NOMO-1 treated with DMSO at 0.1 percent for 48 hours (cell line): ENCODE measurements at regions not wholly inside any gene's neighbourhood (a gene's known extent, or its start where the extent isn't known, plus 50 kb on each side); places are given as distances from the start of the nearest gene placed in this dataset.

Source experiments
- DNase-seq: peaks from one replicate; lab custom pipeline; 2025; ENCODE audit not compliant: unreplicated experiment; lab: John Stamatoyannopoulos, UW

DNA sequence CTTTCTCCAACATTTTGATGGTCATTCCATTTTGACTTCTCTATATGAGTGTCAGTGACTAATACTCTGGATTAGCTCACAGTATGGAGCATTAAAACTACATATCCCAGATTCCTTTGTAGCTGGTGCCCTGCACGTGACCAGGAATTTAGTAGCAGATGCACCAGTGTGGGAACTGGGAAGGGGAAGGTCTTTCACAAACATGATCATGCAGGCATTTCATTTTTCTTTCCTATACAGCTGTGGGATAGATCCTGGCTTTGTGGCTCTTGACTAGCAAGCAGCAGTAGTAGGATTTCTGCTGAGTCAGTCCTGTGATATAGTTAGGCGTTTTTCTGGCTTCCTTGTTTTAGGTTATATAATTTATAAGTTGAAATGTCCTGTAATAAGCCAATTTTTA, 971.0 kb upstream of the CDH2 start:
- DNase-seq = no peak

DNA sequence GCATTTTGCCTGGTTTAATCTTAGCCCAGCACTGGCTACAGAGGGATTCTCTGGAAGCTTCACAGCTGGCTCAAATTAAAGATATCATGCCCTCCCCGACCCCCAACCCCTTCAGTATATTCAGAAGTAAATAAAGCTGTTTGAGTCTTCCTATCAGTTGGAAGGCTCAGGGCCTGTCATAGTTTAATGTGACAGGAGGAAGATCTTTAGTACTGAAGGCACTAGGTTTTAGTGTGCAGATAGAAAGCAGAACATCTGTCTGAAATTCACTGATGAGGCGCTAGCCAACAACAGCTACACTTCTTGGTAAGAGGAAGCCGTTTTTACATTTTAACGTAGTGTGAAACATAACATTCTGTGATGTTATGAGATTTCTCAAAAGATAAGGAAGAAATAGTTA, 969.1 kb upstream of the CDH2 start:
- DNase-seq = peak; percentile 1

DNA sequence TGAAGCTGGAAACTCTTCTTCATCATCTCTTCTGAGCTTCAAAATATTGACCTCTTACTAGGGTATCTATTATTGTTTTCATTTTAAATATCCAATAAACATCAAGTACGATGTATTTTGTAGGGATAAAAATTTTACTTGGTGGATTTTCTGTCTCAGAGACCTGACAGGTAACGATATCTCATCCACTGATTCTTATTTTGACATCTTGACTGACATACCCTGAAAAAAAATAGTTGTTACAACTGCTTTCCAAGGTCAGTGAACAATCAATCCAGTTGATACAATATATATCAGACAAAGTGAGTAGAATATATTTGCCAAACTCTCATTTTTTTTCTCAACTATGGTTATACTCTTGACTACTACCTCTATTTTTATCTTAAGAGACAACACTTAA, 963.7 kb upstream of the CDH2 start:
- no peak for DNase-seq

DNA sequence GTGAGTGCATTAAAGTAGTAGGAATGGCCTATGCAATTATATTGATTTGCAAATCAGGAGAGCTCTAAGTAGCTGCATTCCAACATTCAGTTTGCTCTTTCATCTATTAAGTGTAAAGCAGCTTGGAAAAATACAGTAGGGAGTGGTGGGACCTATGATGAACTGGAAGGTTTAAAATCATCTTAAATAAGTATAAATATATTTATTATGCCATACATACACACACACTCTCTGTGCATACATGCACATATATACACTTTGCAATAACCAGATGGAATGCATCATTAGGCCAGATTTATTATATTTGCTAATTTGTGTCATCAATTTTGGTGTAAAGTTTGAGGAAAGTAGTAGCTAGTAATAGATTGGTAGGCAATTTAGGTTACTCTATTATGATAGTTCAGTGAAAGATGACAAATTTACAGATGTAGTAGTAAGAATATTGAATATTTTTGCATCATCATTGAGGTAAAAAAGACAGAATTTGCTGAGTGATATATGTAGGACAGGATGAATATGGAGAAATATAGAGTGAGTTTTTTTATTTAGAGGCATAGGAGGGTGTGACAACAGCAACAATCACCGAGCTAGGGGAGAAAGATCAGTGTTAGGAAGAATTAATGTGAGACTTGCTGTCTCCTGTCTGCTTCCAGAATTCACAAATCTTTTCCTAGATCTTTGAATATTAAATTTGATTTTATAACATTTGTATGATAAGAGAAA, 961.0 kb upstream of the CDH2 start:
- DNase-seq = no peak

DNA sequence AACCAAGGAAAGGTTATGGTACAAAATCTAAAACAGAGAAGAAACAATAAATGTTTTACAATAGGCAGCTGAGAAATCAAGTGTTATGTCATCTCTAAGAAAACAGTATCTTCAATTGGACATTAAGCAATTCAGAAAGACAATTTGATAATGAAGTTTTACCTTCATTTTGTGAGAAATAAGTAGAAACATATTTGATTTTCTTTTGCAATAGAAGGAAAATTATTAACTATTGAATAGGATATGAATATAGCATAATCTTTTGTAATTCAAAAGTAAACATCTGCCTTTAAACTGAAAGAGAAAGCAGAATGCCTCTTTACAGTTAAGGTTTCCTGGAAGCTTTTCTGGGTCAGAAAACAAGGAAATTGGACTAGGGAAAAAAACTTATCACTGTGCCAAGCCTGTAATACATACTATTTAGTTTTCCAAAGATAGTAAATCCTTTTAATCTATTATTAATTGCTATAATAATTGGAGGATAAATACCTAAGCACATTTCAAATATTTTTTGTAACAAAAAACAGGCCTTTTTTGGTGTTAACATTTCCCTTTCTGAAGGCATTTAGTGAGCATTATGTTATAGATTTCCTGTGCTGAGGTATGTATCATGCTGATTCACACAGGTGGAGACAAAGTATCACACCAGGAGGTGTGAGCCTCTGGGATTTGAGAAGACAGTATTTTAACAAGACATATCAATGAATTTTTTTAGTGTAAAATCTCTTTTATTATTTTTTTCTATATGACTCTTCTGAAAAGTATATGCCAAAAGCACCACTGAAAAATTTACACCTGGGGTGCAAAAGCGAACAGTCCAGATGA, 947.0 kb upstream of the CDH2 start:
- no peak for DNase-seq

DNA sequence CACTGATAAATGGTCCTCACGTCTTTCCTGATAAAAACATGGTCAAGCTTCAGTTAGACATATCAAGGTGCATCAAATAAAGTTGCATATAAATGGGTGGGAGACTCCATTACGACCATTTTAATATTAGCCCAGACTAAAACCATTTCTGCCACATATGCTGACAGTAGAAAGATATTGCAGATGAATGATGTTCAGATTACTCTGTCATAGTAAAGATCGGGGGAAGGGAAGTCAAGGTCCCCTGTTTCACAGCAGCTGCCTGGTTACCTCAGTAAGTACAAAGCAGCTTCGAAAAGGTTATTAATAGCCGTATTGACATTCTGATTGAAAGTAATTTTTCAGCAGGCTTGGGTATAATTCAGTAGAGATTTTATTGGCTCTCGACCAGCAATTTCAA, 927.7 kb upstream of the CDH2 start:
- DNase-seq = no peak

DNA sequence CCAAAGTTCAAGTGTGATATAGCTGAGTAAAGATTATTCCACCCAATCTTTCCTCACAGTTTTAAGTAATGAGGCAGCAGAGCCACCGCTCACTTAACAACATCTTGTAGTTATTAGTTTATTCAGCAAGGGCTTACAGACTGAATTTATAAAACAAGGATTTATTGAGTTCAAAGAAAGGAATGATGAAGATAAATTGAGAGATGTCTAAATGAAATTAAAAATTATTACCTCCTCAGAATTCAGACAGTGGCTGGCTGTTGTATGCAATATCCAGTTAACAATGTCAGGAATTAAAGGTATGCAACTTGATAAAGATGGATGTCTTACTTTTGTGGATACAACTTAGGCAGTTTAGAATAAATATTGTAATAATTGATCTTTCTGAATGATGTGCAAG, 927.3 kb upstream of the CDH2 start:
- DNase-seq = no peak

DNA sequence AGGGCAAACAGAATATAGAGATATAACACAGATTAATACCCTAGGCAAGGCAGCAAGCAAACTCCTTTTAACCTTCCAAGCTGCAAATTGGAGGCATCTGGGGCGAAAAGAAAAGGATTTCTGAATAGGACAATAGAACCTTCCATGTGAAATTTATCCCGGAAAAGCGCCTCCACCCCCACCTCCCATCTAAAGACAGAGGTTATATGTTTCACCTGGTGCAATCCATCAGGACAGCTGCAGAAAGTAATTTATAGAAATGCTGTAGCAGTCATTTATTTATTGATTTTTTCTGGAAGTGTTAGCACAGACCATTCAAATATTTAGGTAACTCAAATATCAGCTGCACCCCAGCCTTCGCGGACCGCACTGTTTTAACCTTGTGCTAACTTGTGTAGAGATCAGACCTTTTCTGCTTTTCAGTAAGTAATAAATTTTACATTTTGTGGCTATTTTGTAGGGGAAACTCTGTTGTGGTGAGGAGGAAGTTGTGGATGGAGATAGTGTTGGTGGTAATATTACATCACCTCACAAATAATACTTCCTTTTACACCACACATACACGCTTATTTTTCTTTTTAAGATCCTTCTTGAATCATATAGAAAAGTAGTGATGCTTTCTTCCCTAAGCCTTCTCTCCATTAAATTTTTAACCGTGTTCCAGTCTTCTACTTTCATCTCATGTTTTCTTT, 919.3 kb upstream of the CDH2 start:
- DNase-seq = peak; percentile 92

DNA sequence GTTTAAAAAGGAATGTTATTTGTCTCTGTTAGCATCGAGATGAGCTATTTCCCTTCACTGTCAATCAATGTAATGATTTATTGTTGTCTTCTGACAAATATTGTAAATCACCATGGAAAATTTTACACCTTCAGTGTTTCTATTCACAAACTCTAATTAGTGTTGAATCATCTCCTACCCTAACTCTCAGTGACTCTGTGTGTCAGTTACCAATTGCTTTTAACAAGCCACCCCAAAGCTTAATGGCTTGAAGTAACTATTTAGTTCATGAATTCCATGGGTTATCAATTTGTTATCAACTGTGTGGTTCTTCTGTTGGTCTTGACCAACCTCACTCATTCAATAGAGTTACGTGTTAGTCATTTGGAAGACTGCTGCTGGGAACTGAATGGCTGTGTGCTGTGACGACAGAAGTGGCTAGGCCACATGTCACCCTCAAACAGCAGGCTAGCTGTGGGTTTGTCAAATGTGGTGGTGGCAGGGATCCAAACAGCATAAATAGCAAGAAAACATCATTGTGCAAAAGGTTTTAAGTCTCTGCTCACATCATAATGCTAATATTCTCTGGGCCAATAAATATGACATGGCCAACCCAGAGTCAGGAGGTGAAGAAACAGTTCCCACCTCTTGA, 910.8 kb upstream of the CDH2 start:
- no peak for DNase-seq

DNA sequence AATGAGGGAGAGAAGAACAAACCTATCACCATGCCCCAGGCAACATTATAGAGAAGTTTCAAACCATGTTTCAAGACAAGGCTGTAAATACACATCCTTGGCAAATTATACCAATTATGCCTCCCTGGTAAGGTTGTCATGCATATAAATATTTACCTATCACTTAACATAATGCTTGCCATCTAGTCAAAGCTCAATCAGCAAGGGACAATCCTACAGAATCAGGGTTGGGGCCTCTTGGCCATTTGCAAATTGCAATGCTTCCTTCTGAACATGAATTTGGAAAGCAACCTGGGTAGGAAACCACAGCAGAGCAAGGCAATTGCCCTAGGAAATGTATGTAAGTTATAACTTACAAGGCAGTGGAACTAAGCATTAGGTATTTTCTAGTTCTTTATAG, 907.2 kb upstream of the CDH2 start:
- DNase-seq = no peak

DNA sequence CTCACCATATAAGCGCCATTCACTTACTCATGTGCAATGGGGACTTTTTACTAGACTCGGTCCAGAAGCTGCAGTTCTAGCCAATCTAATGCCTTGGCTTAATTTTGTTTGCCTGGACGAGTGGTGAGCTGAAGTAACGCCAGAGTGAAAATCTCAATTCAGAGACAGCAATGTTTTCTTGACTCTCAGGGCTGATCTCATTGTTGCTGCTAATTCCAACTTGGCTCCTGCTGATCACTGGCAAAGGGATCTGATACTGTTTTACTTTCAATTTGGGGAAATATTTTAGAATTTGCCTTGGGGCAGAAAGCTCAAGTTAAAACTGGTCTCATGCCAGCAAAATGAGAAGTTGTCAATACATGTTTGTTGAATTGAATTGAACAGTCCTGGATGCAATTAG, 906.6 kb upstream of the CDH2 start:
- DNase-seq = no peak

DNA sequence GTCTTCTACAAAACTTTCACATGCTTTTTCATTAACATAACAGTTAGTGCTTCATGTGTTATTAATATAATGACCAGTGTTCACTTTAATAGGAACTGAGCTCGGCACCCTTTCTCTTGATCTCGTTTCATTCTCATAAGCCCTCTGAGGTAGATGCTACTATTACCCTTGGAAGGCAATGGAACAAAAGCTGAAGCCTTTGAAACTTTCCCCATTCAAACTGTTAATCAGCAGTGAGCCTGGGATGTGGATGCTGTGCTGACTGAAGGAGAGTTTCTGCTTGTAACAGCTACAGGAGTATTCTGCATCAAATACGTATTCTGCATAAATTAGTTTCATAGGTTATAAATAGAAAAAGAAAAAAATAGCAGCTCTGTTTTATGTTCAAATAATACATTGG, 904.0 kb upstream of the CDH2 start:
- DNase-seq = no peak

DNA sequence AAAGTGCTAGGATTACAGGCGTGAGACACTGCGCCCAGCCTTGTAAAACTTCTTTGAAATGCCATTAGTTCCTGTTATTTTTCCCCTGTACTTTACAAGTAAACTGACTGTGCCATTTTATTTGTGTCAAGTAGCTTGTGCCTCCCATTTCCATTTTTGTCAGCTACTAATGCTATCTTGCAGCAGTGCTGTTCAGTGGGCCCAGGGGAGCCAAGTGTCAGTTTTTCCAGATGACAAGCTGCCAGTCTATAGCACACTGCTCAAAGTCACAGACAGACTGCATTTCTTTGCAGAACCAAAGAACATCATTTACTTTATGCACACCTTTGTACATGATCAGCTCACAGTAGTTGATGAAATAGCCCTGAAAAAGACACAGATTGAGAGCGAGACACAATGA, 901.3 kb upstream of the CDH2 start:
- DNase-seq = no peak

DNA sequence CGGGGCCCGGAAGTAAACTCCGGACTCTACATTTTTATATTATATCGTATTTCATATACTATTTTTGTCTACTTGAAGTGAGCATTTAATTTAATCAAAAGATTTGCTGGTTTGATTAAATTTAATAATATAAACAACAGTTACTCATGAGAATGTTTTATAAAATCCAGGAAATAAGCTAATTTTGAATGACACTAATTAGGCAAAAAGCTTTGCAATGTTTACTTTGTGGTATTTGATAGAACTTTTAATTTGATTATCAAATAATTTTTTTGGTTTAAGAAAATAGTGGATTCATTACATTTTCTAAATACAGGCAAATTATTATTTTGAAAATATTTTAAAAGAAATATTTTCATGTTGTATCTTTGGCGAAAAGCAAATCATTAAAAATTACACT, 900.4 kb upstream of the CDH2 start:
- DNase-seq = no peak

DNA sequence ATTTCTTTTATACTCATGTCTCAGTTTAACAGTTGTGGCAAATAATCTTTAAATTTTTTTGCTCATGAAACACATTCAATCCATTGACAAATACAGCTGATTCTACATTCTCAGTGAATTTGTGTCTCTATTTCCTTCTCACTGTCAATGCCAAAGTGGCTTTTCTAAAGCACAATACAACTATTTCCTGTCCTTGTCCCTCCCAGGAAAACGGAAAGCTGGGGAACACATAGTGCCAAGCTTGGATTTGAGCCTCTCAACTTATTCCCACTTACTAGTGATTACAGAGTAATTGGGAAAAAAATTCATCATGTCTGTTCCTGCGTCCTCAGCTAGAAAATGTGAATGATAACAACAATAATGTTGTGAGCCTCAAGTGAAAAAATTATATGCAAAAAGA, 899.7 kb upstream of the CDH2 start:
- DNase-seq = no peak

DNA sequence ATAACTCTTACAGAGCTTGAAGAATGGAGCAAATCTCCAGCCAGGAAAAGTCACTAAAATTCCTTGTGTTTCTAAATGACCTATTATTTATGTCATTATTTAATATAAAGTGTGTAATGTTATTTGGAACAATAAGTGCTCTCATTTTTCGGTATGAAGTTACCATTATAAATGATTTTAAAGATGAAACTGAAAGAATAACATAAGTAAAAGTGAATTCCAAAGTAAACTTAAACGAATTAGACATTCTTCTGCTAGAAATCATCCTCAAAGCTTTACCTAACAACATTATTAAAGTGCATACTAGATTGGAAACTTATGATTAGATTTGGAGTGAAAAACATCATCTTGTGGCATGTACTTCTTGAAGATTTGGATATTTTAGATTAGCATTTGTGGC, 897.2 kb upstream of the CDH2 start:
- DNase-seq = no peak

DNA sequence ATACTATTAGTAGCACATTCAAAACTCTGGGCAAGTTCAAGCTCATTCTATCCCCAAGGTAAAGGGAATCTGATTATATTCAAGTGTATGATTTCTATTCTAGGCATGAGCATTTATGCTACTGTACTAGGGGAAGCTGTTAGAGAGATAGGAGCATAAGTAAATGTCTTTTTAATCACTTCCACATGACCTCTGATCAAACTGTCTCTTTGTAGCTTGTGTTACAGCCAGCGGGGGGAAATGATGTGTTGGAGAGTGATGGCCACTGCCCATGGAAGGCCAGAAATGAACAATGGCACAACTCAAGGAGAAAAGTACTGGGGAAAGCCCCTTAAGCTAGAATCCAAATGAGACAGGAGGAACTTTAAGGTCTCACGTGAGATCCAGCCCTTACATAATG, 894.9 kb upstream of the CDH2 start:
- DNase-seq = no peak

DNA sequence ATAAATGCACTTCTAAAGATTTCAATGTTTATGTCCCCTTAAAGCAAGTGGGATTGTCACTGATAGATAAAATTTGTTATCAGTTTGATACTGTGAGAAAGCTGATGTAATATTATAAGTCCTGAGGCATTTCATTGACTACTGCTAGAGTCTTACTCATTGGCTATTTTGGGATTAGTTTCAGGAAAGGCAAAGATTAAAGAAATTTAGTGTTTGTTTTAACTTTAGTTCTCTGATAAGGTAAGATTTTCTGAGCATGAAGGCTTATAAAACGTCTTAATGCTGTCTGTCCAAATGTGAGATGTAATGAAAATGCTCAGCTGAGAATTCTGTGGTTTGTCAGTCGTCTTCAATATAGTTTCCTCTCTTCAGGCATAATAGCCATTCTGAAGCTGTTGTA, 886.4 kb upstream of the CDH2 start:
- DNase-seq = no peak

DNA sequence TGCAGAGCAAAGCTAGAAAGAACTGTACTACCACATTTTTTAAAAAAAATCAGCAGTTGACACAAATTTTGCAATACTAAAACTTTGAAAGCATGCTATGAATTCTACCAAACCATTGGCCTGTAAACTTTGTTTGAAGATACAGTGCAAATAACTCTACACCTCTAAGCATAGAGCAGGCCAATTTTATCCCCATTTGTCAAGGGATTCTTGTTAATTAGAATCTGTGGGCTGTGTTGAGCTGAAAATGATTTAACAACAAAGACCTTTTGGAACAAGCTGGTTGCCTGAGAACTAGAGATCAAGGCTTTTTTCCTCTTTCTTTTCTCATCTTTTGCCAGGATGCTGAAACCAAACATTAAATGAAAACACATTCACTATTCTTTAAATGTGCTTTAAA, 886.0 kb upstream of the CDH2 start:
- DNase-seq = no peak

DNA sequence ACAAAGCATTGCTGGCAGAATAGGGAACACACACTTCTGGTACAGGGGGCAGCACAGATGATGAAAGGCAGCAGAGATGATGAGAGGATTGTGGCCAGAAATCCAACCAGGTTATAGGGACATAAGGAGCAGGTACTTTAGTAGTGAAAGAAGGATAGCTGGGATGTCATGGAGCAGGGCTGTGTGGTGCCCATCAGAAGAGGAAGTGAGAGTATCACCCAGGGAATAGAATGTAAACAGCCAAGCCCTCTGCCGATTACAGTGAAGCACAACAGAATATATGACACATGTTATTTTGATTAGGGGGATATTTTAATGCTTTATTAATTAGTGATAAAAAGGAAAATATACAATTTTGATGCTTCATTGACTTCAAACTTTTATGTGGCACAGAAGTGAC, 883.4 kb upstream of the CDH2 start:
- peak; percentile 37 for DNase-seq

DNA sequence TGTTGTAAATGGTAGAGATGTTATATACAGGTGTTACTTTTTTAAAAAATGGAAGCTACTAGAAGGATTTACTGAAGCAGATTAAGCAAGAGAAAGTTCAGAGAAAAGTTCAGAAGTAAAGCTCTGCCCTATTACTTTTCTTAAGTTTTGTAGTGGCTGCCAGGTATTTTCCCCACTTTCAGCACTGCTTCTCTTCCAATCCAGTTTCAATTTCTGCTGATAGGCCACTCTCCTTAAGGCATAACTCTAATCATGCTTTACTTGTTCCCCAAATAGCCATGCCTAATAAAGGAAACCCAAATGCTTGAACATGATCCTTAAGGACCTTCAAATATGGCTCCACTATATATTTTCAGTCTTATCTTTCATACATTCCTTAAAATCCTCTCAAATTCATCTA, 880.8 kb upstream of the CDH2 start:
- no peak for DNase-seq

DNA sequence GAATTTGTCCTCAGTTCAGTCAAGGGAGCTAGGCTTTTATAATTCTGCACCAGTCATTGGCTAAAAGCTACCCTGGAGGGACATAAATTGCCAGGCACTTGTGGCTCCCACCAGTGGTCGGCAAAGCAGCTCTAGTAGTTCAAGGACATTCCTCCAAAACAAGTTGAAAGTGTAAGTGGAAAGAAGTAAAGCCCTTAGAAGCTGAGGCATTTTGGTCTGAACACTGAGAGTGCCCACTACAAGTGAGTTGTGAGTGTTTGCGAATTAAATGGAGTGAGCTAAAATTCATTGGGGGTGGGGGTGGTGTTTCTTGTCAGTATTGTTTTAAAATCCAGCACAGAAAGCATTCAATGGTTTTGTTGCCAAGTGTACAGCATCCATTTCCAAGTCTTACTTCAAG, 879.9 kb upstream of the CDH2 start:
- no peak for DNase-seq
